ENCODE measurements at regions not wholly inside any gene's neighbourhood (a gene's known extent, or its start where the extent isn't known, plus 50 kb on each side); places are given as distances from the start of the nearest gene placed in this dataset.
A peak's percentile ranks its signal among the peaks of the same experiment; 100 is the strongest.

DNA sequence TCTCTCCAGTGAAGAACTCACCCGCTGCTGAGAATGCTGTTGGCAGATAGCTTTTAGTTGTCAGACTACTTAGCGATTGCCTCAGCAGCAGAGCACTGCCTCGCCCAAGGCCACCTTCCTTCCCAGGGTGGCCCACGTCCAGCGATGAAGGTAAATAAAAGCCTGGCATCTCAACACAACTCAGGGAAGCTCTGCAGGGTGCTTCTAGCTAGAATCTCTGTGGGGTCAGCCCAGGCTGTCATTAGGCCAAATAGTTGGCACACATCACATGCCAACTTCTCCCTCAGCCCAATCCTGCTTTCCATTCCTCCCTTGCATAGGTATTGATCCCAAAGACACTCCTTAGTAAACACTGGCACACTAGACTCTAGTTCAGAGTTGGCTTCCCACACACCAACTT, 368.1 kb upstream of the TMTC1 start:
- no peak for DNase-seq (ENCODE audit: low read depth)

DNA sequence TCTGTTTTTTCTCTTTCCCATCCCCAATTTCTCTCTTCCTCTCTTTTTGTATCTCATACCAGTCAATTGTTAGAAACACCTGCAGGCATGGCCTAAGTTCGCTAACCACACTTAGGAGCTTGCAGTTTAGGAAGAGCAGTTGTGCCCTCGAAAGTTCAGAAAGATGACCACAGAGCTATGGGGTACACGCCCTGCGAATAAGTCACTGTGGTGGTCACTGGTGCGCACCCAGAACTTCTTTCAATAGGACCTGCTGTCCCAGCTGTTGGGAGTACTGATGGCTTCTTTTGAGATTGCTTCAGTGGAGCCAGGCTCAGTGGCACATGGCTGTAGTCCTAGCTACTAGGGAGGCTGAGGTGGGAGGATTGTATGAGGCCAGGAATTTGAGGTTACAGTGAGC, 362.8 kb upstream of the TMTC1 start:
- no peak for DNase-seq (ENCODE audit: low read depth)

DNA sequence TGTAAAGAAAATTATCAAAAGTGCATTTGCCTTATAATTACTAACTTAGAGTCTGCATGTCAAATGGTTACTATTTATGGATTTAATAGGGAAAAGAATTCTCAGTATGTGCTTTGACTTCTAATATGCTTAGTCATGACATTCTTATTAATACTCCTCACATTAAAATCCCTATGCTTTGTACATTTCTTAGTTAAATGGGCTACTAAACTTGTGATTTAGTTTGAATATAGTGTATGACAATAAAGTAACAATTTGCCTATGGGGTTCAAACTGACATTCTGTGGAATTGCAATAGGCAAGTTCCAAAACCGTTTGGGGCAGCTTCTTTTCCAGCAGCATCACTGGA, 361.9 kb upstream of the TMTC1 start:
- no peak for DNase-seq (ENCODE audit: low read depth)

DNA sequence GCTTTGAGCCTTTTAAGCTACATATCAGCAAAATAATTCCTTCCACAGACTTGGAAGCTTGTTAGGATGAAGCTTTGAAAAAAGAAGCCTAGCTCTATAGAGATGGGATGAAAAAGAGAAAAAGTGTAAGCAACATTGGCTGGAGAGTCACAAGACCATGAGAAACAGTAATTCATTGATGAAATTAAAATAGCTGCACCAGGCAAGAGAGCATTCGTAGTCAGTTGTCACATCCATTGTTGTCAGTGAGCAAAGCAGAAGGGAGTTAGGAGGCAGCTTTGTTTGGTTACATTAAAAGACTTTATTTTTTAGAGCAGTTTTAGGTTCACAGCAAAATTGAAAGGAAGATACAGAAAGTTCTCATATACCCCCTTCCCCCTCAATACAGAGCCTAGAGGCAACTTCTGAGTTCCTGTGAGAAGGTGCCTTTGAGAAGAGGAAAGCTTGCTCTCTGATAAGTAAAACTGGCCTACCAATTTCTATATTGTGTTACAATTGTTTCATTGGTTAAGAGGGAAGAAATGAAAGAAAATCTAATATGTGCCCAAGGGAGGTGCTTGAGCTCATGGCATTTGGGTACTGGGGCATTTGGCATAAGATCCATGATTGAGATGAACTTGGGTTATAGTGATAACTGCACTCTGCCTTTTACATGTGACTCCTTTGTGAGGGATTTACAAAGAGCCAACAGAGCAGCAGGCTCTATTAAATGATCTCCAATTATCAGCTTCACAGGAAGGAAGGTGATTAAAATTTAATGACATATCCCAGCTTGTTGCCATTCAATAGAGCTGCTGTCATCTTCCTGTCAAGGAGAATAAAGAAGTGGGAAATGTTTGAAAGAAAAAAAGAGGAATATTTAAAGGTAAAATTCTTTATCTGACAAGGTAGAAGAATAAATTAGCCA, 361.3 kb upstream of the TMTC1 start:
- DNase-seq (ENCODE audit: low read depth), result no peak

DNA sequence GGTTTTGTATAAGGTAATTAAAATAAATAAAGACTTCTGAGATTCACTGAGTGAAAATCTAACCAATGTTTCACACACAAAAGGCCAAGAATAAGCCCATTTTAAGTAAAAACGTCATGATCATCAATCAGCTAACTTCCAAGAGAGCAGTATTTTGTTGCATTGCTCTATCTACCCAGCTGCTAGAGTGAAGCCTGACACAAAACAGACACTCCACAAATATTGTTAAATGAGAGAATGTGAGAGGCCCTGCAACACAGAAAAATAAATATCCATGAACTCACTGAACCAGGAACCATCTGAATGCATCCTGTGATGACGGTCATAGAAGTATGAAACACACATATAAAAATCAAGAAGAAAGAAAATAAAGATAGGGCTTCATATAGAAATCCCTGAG, 358.6 kb upstream of the TMTC1 start:
- no peak for DNase-seq (ENCODE audit: low read depth)

DNA sequence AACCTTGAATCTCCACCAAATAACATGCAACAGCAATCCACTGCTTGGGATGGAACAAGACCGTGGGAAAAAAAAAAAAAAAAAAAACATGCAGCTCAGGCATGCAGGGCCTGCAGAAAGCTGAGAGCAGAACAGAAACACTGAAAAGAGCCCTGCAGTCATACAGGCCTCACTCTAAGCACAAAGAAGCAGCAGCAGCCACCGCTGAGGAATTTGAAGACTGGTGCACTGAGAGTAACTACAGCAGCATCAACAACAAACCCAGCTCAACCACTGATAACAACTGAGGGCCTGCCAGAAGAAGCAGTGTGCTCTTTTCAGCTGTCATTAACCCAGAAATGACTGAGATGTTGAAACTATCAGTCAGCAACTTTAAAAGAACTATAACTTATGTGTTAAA, 354.7 kb upstream of the TMTC1 start:
- DNase-seq (ENCODE audit: low read depth), result no peak

DNA sequence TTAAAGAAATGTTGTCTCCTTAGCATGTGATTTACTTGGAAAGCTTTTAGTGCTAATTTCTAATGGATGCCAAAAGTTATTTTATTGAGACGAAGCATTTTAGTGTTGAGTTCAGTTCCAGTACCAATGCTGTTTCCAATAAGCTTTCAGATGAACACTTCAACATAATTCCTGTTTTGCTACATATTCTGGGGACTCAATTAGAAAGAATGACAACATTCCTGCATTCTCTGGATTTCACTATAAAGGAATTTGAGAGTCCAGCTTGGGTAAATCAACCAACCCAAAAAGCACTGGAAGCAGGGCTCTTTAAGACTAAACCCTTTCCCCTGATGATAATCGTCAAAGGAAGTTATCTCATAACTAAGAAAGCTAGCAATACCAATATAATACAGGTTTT, 353.0 kb upstream of the TMTC1 start:
- DNase-seq (ENCODE audit: low read depth), result no peak

DNA sequence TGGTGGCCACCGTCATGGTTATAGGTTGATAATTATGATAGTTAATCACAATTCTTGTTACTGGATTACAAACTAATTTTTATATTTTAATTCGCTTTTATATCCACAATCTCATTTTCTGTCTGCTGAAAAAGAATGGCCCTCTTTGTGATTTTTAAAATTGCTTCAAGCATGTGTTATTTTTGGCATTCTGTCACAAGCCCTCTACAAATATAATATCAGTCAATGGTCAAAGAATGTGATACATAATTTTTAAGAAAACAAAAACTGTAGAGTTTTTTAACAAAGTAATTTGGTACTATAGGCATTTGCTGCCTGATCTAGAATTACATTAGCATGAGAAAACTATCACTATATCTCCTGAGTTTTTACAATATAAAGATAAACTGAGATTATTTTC, 352.0 kb upstream of the TMTC1 start:
- DNase-seq (ENCODE audit: low read depth), result no peak

DNA sequence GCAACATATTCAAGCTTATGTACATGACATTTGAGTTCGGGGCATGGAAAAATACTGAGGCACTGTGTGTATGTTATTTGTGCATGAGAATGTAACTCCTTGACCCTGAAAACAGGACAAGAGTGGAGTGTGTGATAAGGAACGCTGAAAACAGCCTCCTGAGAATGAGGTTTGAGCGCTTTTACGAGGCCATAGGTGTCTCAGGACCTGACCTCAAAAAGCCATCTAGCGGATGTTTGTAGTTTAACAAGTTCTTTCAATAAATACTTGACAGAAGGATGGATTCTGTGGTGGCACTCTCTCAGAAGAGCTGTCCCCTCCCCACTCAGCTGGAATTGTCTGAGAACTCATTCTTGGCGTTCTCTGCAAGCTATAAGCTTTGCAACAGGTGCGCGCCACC, 350.5 kb upstream of the TMTC1 start:
- DNase-seq (ENCODE audit: low read depth), result no peak

DNA sequence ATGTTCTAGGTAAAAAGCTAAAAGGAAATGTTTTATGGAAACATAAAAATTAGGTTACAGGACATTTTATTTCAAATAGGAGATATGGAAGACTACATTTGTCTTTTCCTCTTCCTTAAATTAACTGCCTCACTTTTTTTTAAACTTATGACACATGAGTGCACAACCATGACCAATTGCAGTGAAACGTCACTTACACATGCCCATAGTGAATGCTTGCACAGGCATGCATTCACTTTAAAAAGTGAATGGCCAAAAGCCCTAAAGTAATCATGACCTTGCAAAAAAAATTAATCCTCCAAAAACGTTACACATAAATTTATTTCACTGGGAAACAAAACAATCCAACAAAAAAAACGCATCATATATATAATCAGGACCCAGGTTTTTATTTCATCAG, 343.2 kb upstream of the TMTC1 start:
- no peak for DNase-seq (ENCODE audit: low read depth)

DNA sequence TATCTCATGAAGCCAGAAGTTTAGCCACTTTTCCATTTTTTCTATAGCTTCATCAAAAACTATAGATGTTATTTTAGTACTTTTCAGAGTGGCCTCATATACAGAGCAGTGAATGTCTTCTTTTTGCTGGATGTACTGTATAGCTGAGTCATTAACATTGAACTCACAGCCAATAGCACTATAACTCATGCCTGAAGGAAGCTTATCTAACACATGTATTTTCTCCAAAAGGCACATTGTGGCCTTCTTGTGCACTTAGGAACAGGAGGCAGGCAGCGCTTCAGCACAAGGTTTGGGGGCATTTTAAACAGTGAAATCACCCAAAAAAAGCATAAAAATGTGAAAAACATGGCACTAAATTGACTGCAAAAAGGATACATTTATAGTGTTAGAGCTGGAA, 336.8 kb upstream of the TMTC1 start:
- DNase-seq (ENCODE audit: low read depth), result no peak

DNA sequence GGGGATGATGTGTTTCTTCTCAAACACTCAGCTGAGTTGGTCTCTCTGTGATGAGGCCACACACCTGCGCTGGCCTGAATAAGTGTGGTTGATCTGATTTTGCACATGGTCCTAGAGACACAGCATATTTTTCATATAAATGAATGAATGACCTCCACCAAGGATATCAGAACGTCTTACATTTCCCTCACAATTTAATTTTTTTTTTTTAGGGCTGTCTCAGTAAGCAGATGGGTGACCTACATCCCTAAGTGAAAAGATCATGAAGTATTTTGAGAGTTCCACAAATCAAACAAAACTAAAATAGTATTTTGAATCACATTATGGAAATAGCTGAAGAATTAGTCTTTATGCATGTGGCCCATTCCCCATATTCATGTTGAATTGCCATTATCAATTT, 333.7 kb upstream of the TMTC1 start:
- no peak for DNase-seq (ENCODE audit: low read depth)

DNA sequence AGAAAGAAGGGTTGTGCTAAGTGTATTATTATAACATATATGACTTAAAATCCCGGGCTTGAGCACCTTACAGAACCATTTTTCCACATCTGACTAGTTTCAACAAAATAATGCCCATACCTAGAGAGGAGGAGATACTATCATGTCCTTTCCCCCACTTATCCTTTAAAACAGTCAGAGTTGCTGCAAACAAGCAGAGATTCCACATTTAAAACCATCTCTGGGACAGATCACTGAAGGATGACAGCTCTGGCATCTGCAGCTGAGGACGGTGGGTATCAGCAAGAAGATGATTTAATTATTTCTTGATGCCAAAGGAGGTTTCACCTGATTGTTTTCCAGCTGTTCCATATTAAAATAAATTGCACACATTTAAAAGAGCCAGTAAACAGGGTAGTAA, 328.0 kb upstream of the TMTC1 start:
- no peak for DNase-seq (ENCODE audit: low read depth)

DNA sequence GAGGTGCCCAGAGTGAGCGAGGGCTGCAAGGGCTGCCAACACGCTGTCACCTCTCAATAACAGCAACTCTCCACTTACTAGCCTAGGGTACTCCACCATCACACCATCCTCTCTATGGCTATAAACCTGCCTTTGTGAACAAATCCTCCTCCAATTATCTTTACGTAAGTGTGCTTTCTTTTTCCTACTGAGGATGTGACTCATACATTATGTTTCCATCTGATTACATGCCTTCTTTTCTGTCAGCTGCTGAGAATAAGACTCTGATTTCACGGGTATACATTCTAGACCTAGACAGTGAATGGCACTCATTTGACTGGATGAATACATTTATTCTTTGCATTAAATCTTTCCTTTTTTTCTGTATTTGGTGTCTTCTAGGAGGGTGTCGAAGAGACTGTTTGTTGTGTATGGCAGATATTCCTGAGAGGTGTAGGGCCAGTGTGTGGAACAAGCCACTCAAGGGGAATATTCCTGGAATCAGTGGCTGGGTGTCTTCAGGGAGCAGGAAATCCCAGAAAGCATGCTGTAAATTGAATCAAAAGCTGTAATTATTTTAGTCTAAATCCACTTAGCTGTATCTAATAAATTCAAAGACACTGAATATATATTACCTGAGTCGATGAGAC, 327.3 kb upstream of the TMTC1 start:
- no peak for DNase-seq (ENCODE audit: low read depth)

DNA sequence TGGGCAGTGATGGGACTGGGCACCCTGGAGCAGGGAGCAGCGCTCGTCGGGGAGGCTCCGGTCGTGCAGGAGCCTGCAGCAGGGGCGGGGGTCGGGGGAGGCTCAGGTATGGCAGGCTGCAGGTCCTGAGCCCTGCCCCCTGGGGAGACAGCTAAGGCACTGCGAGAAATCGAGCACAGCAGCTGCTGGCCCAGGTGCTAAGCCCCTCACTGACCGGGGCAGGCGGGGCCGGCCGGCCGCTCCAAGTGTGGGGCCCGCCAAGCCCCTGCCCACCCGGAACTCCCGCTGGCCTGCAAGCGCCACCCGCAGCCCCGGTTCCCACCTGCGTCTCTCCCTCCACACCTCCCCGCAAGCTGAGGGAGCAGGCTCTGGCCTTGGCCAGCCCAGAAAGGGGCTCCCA, 326.8 kb upstream of the TMTC1 start:
- no peak for DNase-seq (ENCODE audit: low read depth)

DNA sequence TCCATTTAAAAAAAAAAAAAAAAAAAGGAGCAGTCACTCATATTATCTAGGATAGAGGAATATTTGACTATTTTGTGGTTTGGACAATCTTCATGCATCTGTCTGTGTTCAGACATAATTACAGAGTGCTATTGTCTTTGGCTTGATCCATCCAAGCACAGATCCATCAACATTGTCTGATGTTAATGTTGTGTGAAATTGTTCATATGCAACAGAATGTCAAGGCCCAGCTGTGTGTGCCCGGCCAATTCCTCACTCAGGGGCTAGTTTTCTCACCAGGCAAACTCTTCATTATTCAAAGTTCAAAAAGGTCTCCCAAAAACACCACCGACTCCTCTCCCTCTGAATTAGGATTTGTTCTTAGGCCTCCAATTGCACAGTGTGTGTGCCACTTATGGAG, 324.9 kb upstream of the TMTC1 start:
- DNase-seq (ENCODE audit: low read depth), result no peak

DNA sequence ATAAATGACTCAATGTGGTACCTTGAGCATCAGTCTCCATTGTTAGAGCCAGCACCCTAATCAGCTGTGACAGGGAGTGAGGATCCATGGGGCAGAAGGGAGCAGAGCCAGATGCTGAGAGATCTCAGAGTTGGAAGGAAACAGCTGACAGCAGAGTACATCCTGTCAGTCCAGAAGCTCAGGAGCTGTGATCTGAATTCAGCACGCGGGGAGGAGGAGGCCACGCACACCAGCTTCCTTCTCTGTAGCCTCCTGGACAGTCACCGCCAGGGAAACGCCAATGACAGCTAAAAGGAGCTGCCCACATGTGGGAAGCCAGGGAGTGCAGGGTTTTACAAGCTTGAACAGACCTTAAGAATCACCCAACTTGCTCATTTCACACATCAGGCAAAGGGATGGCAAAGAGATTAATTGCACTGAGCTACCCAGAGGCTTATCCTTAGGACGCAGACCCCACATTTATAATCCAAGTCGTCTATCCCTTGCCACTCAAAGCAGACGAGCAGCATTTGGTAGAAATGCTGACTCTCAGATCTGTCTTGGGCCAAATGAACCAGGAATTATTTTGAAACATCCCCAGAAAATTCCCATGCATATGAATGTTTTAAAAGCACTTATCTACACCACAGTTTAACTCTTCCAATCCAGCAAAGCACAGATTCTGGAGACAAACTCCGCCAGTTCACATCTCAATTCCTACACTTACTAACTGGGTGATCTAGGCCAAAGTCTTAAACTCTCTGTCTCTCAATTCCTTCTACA, 322.6 kb upstream of the TMTC1 start:
- DNase-seq (ENCODE audit: low read depth), result no peak

DNA sequence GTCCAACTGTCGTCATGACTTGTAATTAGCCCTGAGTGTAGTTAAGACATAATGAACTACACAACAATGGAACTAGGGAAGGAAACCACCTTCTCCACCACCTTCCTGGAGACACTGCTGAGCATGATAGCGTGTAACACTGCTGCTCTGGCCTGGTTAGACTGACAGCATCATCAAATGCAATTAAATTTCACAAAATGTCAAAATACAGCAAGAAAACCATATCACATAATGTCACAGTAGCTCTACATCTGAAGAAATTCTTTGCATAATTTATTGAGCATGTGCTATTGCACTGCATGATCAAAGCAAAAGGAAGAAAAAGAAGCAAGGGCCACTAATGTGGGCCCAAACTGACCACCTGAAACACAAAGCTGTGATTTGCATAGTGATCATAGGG, 321.8 kb upstream of the TMTC1 start:
- no peak for DNase-seq (ENCODE audit: low read depth)

DNA sequence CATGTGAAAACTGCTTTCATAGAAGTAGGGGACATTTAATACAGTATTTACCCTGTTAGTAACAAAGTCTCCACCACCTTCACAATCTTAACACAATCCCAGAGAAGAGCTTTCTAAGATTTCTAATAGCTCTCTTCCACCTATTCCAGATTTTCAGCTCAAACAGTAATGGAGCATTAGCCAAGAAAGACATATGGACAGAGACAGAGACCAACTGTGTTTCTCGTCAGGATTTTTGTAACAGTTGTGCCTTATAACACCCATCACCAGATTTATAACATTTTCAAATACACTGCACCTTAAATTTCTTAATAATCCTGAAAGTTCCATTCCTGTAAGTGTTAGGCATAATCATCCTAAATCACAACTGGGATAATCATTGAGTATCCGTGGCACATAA, 321.2 kb upstream of the TMTC1 start:
- no peak for DNase-seq (ENCODE audit: low read depth)

DNA sequence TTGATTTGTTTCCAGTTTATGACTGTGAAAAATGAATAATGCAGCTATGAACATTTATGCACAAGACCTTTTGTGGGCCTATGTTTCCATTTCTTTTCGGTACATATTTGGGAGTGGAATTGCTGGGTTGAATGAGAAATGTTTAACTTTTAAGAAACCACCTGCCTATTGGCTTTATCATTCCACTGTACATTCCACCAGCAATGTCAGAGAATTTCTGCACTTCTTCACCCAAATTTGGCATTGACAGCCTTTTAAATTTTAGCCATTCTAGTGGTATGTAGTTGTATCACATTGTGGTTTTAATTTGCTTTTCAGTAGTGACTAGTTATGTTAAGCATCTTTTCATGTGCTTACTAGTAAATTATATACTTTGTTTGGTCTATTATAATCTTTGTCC, 317.0 kb upstream of the TMTC1 start:
- peak; percentile 81 for DNase-seq (ENCODE audit: low read depth)

DNA sequence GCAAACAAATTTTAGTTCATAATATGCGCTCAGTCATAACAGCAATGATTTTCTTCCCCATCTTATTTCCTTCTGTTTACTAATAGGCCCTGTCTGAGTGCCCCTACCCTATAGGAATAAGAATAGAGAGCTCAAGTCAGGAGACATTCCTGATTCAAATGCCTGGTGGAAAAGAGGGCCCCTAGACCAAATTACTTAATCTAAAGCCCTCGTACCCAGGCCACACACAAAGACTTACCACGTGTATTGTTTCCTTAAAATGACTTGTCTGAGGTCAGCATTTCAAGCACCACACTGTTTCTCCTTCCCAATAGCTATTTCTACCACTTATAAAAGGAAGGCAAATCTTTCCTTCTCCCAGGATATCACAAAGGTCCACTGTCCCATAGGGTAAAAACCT, 314.9 kb upstream of the TMTC1 start:
- DNase-seq (ENCODE audit: low read depth), result no peak

DNA sequence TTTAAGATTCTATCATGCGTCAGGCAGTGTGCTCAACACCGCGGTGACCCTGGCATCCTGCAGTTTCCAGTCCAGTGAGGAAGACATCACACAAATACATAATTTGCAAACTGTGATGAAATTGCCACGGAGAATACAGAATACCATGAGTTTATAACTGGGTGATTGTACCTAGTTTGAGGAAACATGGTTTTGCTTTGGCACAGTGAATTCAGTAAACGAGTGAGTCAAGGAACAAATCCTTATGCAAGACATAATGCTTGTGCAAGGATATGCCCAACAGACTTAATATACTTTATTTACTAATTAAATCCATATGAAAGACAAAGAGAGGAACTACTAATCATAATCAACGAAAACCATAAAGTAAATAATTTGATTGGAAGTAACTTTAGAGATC, 311.8 kb upstream of the TMTC1 start:
- no peak for DNase-seq (ENCODE audit: low read depth)

DNA sequence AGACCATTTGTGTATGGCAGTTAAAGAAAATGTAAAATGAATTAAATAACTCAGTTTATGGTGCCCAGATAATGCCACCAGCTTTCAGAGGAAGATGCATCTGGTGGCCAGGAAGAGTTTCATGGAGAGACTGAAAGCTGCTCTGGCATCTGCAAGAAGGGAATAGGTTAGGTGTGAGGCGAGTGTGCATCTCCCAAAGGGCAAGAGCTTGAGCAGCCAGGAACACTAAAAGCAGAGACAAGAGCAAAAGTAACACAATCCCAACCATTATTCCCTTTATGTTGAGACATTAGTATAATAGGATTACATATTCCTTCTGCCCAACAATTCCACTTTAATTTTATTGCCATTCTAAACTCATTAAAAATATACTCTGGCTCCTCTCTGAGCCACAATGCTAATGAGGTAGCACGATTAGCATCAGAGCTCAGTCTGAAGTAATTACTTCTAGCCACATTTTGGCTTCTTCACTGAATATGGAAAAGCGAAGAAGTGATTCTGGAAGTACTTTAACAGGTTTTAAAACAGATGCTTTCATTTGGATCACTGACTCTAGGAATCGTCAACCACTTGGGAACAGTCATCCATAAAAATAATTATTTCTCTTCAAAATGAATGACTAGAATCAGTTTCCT, 309.4 kb upstream of the TMTC1 start:
- DNase-seq (ENCODE audit: low read depth), result no peak

Measured in HS-27A (cell line).